ENCODE measurements at regions not wholly inside any gene's neighbourhood (a gene's known extent, or its start where the extent isn't known, plus 50 kb on each side); places are given as distances from the start of the nearest gene placed in this dataset.

GRCh38 chr5:30894811-30895210 lies 298.7 kb upstream of the CDH6 start:
- Histone ChIP-seq H3K9me2 (replicated peaks; ENCODE audit: insufficient read depth, low read length) (no peaks in the 10 kb centered on the region), H3K4me2 (ENCODE audit: low read depth, low read length, poor library complexity, severe bottlenecking) (no peak overlapping the region), H2AFZ (ENCODE audit: low read length) (no peak overlapping the region), H3K4me3 (ENCODE audit: low read length) (no peak overlapping the region), H4K20me1 (ENCODE audit: insufficient read depth, low read depth, low read length) (no peaks in the 10 kb centered on the region), H3K27ac (ENCODE audit: low read length) (no peak overlapping the region), H3K9ac (ENCODE audit: low read length) (no peak overlapping the region), H3K27me3 (ENCODE audit: low read length) (no peaks in the 10 kb centered on the region), H3K4me1 (ENCODE audit: low read length) (no peaks in the 10 kb centered on the region), H3K79me2 (ENCODE audit: low read length) (no peaks in the 10 kb centered on the region), H3K9me3 (ENCODE audit: low read length) (peaks cover 5% of the 10 kb centered on the region; the same call in 1 of the 2 replicates), H3K36me3 (ENCODE audit: insufficient read depth, low read length) (no peaks in the 10 kb centered on the region)
- DNase-seq: no peak

- Histone ChIP-seq H2AFZ (ENCODE audit: low read length) (no peak overlapping the region), H3K36me3 (ENCODE audit: insufficient read depth, low read length) (no peaks in the 10 kb centered on the region), H3K9ac (ENCODE audit: low read length) (no peak overlapping the region), H3K4me2 (ENCODE audit: low read depth, low read length, poor library complexity, severe bottlenecking) (no peak overlapping the region), H3K9me3 (ENCODE audit: low read length) (peaks cover 3% of the 10 kb centered on the region; the same call in 1 of the 2 replicates), H3K4me3 (ENCODE audit: low read length) (no peak overlapping the region), H3K79me2 (ENCODE audit: low read length) (no peaks in the 10 kb centered on the region), H4K20me1 (ENCODE audit: insufficient read depth, low read depth, low read length) (no peaks in the 10 kb centered on the region), H3K27ac (ENCODE audit: low read length) (no peak overlapping the region), H3K9me2 (replicated peaks; ENCODE audit: insufficient read depth, low read length) (no peaks in the 10 kb centered on the region), H3K4me1 (ENCODE audit: low read length) (no peaks in the 10 kb centered on the region), H3K27me3 (ENCODE audit: low read length) (no peaks in the 10 kb centered on the region)
- DNase-seq: no peak
Observed at GRCh38 chr5:30891660-30892059, 301.8 kb upstream of the CDH6 start.

- Histone ChIP-seq H3K9me3 (ENCODE audit: low read length) (peaks cover 3% of the 10 kb centered on the region; the same call in 1 of the 2 replicates), H3K9me2 (replicated peaks; ENCODE audit: insufficient read depth, low read length) (0 out of 2 replicates have a peak, but pooled peaks cover 3% of the 10 kb centered on the region), H3K36me3 (ENCODE audit: insufficient read depth, low read length) (no peaks in the 10 kb centered on the region), H2AFZ (ENCODE audit: low read length) (no peak overlapping the region), H4K20me1 (ENCODE audit: insufficient read depth, low read depth, low read length) (no peaks in the 10 kb centered on the region), H3K27ac (ENCODE audit: low read length) (no peak overlapping the region), H3K4me2 (ENCODE audit: low read depth, low read length, poor library complexity, severe bottlenecking) (no peak overlapping the region), H3K4me1 (ENCODE audit: low read length) (no peaks in the 10 kb centered on the region), H3K79me2 (ENCODE audit: low read length) (no peaks in the 10 kb centered on the region), H3K4me3 (ENCODE audit: low read length) (no peak overlapping the region), H3K27me3 (ENCODE audit: low read length) (no peaks in the 10 kb centered on the region), H3K9ac (ENCODE audit: low read length) (no peak overlapping the region)
- DNase-seq: no peak
Observed at GRCh38 chr5:30890377-30890776, 303.1 kb upstream of the CDH6 start.

- no peaks in the 10 kb centered on the region for H3K4me1 ChIP-seq (ENCODE audit: low read length)
- H4K20me1 ChIP-seq (ENCODE audit: insufficient read depth, low read depth, low read length): no peaks in the 10 kb centered on the region
- peaks cover 9% of the 10 kb centered on the region; the same call in 1 of the 2 replicates for H3K9me3 ChIP-seq (ENCODE audit: low read length)
- no peaks in the 10 kb centered on the region for H3K36me3 ChIP-seq (ENCODE audit: insufficient read depth, low read length)
- no peak overlapping the region for H3K27ac ChIP-seq (ENCODE audit: low read length)
- no peak overlapping the region for H3K4me3 ChIP-seq (ENCODE audit: low read length)
- H2AFZ ChIP-seq (ENCODE audit: low read length): no peak overlapping the region
- no peaks in the 10 kb centered on the region for H3K79me2 ChIP-seq (ENCODE audit: low read length)
- no peak overlapping the region for H3K9ac ChIP-seq (ENCODE audit: low read length)
- H3K27me3 ChIP-seq (ENCODE audit: low read length): no peaks in the 10 kb centered on the region
- H3K9me2 ChIP-seq (replicated peaks; ENCODE audit: insufficient read depth, low read length): no peaks in the 10 kb centered on the region
- no peak overlapping the region for H3K4me2 ChIP-seq (ENCODE audit: low read depth, low read length, poor library complexity, severe bottlenecking)
- no peak for DNase-seq
Observed at GRCh38 chr5:30880514-30880913, 313.0 kb upstream of the CDH6 start.

- H3K9me2 ChIP-seq (replicated peaks; ENCODE audit: insufficient read depth, low read length): no peaks in the 10 kb centered on the region
- no peak overlapping the region for H3K9ac ChIP-seq (ENCODE audit: low read length)
- peaks cover 9% of the 10 kb centered on the region; the same call in 1 of the 2 replicates for H3K9me3 ChIP-seq (ENCODE audit: low read length)
- no peaks in the 10 kb centered on the region for H3K27me3 ChIP-seq (ENCODE audit: low read length)
- H4K20me1 ChIP-seq (ENCODE audit: insufficient read depth, low read depth, low read length): no peaks in the 10 kb centered on the region
- H3K79me2 ChIP-seq (ENCODE audit: low read length): no peaks in the 10 kb centered on the region
- H3K4me2 ChIP-seq (ENCODE audit: low read depth, low read length, poor library complexity, severe bottlenecking): no peak overlapping the region
- H2AFZ ChIP-seq (ENCODE audit: low read length): no peak overlapping the region
- no peaks in the 10 kb centered on the region for H3K36me3 ChIP-seq (ENCODE audit: insufficient read depth, low read length)
- no peak overlapping the region for H3K4me3 ChIP-seq (ENCODE audit: low read length)
- H3K4me1 ChIP-seq (ENCODE audit: low read length): no peaks in the 10 kb centered on the region
- no peak overlapping the region for H3K27ac ChIP-seq (ENCODE audit: low read length)
- no peak for DNase-seq
Observed at GRCh38 chr5:30879887-30880286, 313.6 kb upstream of the CDH6 start.

- H3K9ac ChIP-seq (ENCODE audit: low read length): no peak overlapping the region
- H3K27me3 ChIP-seq (ENCODE audit: low read length): no peaks in the 10 kb centered on the region
- no peak overlapping the region for H3K4me3 ChIP-seq (ENCODE audit: low read length)
- no peak overlapping the region for H2AFZ ChIP-seq (ENCODE audit: low read length)
- H3K4me2 ChIP-seq (ENCODE audit: low read depth, low read length, poor library complexity, severe bottlenecking): no peak overlapping the region
- H3K27ac ChIP-seq (ENCODE audit: low read length): no peak overlapping the region
- DNase-seq: no peak
- no peaks in the 10 kb centered on the region for H4K20me1 ChIP-seq (ENCODE audit: insufficient read depth, low read depth, low read length)
- H3K4me1 ChIP-seq (ENCODE audit: low read length): no peaks in the 10 kb centered on the region
- no peaks in the 10 kb centered on the region for H3K9me2 ChIP-seq (replicated peaks; ENCODE audit: insufficient read depth, low read length)
- H3K36me3 ChIP-seq (ENCODE audit: insufficient read depth, low read length): no peaks in the 10 kb centered on the region
- no peaks in the 10 kb centered on the region for H3K79me2 ChIP-seq (ENCODE audit: low read length)
- peaks cover 6% of the 10 kb centered on the region; the same call in 1 of the 2 replicates for H3K9me3 ChIP-seq (ENCODE audit: low read length)
Observed at GRCh38 chr5:30878746-30879145, 314.7 kb upstream of the CDH6 start.

GRCh38 chr5:30878296-30878695 lies 315.2 kb upstream of the CDH6 start:
- Histone ChIP-seq H2AFZ (ENCODE audit: low read length) (no peak overlapping the region), H3K9me3 (ENCODE audit: low read length) (peaks cover 5% of the 10 kb centered on the region; the same call in 1 of the 2 replicates), H3K27ac (ENCODE audit: low read length) (no peak overlapping the region), H3K9ac (ENCODE audit: low read length) (no peak overlapping the region), H3K79me2 (ENCODE audit: low read length) (no peaks in the 10 kb centered on the region), H4K20me1 (ENCODE audit: insufficient read depth, low read depth, low read length) (no peaks in the 10 kb centered on the region), H3K4me1 (ENCODE audit: low read length) (no peaks in the 10 kb centered on the region), H3K27me3 (ENCODE audit: low read length) (no peaks in the 10 kb centered on the region), H3K4me2 (ENCODE audit: low read depth, low read length, poor library complexity, severe bottlenecking) (no peak overlapping the region), H3K9me2 (replicated peaks; ENCODE audit: insufficient read depth, low read length) (no peaks in the 10 kb centered on the region), H3K4me3 (ENCODE audit: low read length) (no peak overlapping the region), H3K36me3 (ENCODE audit: insufficient read depth, low read length) (no peaks in the 10 kb centered on the region)
- DNase-seq: no peak

- Histone ChIP-seq H4K20me1 (ENCODE audit: insufficient read depth, low read depth, low read length) (no peaks in the 10 kb centered on the region), H3K27me3 (ENCODE audit: low read length) (no peaks in the 10 kb centered on the region), H3K36me3 (ENCODE audit: insufficient read depth, low read length) (no peaks in the 10 kb centered on the region), H3K9me3 (ENCODE audit: low read length) (no peaks in the 10 kb centered on the region), H3K27ac (ENCODE audit: low read length) (no peak overlapping the region), H2AFZ (ENCODE audit: low read length) (no peak overlapping the region), H3K9ac (ENCODE audit: low read length) (no peak overlapping the region), H3K79me2 (ENCODE audit: low read length) (no peaks in the 10 kb centered on the region), H3K4me2 (ENCODE audit: low read depth, low read length, poor library complexity, severe bottlenecking) (no peak overlapping the region), H3K4me3 (ENCODE audit: low read length) (no peak overlapping the region), H3K4me1 (ENCODE audit: low read length) (no peaks in the 10 kb centered on the region), H3K9me2 (replicated peaks; ENCODE audit: insufficient read depth, low read length) (no peaks in the 10 kb centered on the region)
- no peak for DNase-seq
Observed at GRCh38 chr5:30874241-30875034, 319.0 kb upstream of the CDH6 start.

Data from Karpas-422 (cell line).